Activated CD8-positive, alpha-beta T cell treated with anti-CD3 and anti-CD28 coated beads, Interleukin-2, amount 10 ng/mL, durations not matched to agents 7 days and 5 days (primary cell): ENCODE measurements at regions not wholly inside any gene's neighbourhood (a gene's known extent, or its start where the extent isn't known, plus 50 kb on each side); places are given as distances from the start of the nearest gene placed in this dataset.

Experiments used
- ATAC-seq: fragments of 150-1000 bp; cut with Tn5 transposase; one replicate; pipeline ENCODE4 v1.10.0; 2021; ENCODE audit warnings: moderate library complexity
- CTCF ChIA-PET: fragments of 350-600 bp; sonication (Branson Sonifier 250); formaldehyde crosslinking; loops from one replicate; lab custom pipeline; 2021; ENCODE audit warnings: antibody characterized with exemption; lab: Charles Lee
- POLR2A ChIA-PET: fragments of 350-600 bp; sonication (Branson Sonifier 250); formaldehyde crosslinking; loops from one replicate; lab custom pipeline; 2021; ENCODE audit warnings: antibody characterized with exemption; lab: Charles Lee
- DNase-seq: peaks from one replicate; pipeline ENCODE4 v3.0.0-alpha.2; 2020
- H3K27ac Mint-ChIP-seq: one replicate; pipeline ENCODE4 v1.8.0; 2021; ENCODE audit warnings: mild to moderate bottlenecking, mixed read lengths
- H3K27me3 Mint-ChIP-seq: one replicate; pipeline ENCODE4 v1.8.0; 2021; ENCODE audit warnings: low read depth, mixed read lengths
- H3K36me3 Mint-ChIP-seq: one replicate; pipeline ENCODE4 v1.8.0; 2021; ENCODE audit warnings: low read depth, mixed read lengths
- H3K4me1 Mint-ChIP-seq: one replicate; pipeline ENCODE4 v1.8.0; 2021; ENCODE audit warnings: low read depth, mixed read lengths
- H3K4me3 Mint-ChIP-seq: one replicate; pipeline ENCODE4 v1.8.0; 2021; ENCODE audit warnings: mild to moderate bottlenecking, mixed read lengths
- H3K9me3 Mint-ChIP-seq: one replicate; pipeline ENCODE4 v1.8.0; 2022; ENCODE audit warnings: mixed read lengths; ENCODE audit not compliant: insufficient read depth

- H3K27me3 Mint-ChIP-seq = peaks cover 8% of the 10 kb centered on the region
- ChIA-PET POLR2A (no interaction called here), CTCF (no interaction called here)
- no peak for DNase-seq
- H3K27ac Mint-ChIP-seq = no peak overlapping the region
- H3K9me3 Mint-ChIP-seq = peaks cover 6% of the 10 kb centered on the region
- H3K36me3 Mint-ChIP-seq = no peaks in the 10 kb centered on the region
- H3K4me1 Mint-ChIP-seq = no peaks in the 10 kb centered on the region
- ATAC-seq = no peak
- H3K4me3 Mint-ChIP-seq = no peak overlapping the region
Observed at GRCh38 chr18:50444539-50444938, 69.7 kb downstream of the SKA1 start.

- Mint-ChIP-seq H3K27ac (no peak overlapping the region), H3K9me3 (peaks cover 6% of the 10 kb centered on the region), H3K36me3 (no peaks in the 10 kb centered on the region), H3K4me3 (no peak overlapping the region), H3K4me1 (no peaks in the 10 kb centered on the region), H3K27me3 (peaks cover 8% of the 10 kb centered on the region)
- ATAC-seq = no peak
- no peak for DNase-seq
- CTCF ChIA-PET = no interaction called here
- POLR2A ChIA-PET = no interaction called here
Observed at GRCh38 chr18:50446629-50447028, 71.8 kb downstream of the SKA1 start.

GRCh38 chr18:50447102-50447741 is 72.4 kb downstream of the SKA1 start:
- H3K4me3 Mint-ChIP-seq = no peak overlapping the region
- peaks cover 6% of the 10 kb centered on the region for H3K27me3 Mint-ChIP-seq
- POLR2A ChIA-PET = no interaction called here
- ATAC-seq (no peak), DNase-seq (no peak)
- CTCF ChIA-PET = no interaction called here
- H3K36me3 Mint-ChIP-seq = no peaks in the 10 kb centered on the region
- no peak overlapping the region for H3K27ac Mint-ChIP-seq
- no peaks in the 10 kb centered on the region for H3K4me1 Mint-ChIP-seq
- peaks cover 6% of the 10 kb centered on the region for H3K9me3 Mint-ChIP-seq

- CTCF ChIA-PET = no interaction called here
- H3K9me3 Mint-ChIP-seq = peaks cover 6% of the 10 kb centered on the region
- no peak overlapping the region for H3K4me3 Mint-ChIP-seq
- peaks cover 3% of the 10 kb centered on the region for H3K27me3 Mint-ChIP-seq
- no peaks in the 10 kb centered on the region for H3K4me1 Mint-ChIP-seq
- ATAC-seq (no peak), DNase-seq (no peak)
- H3K36me3 Mint-ChIP-seq = no peaks in the 10 kb centered on the region
- H3K27ac Mint-ChIP-seq = no peak overlapping the region
- POLR2A ChIA-PET = no interaction called here
Observed at GRCh38 chr18:50447952-50448351, 73.1 kb downstream of the SKA1 start.

GRCh38 chr18:50451100-50451842 is 76.4 kb downstream of the SKA1 start:
- Mint-ChIP-seq H3K9me3 (no peaks in the 10 kb centered on the region), H3K27me3 (peaks cover 3% of the 10 kb centered on the region), H3K36me3 (no peaks in the 10 kb centered on the region), H3K4me3 (no peak overlapping the region), H3K27ac (no peak overlapping the region), H3K4me1 (no peaks in the 10 kb centered on the region)
- ChIA-PET POLR2A (no interaction called here), CTCF (interaction anchor here (1.1 kb wide), 1 partner anchor 23 kb away, joined by 3 read pairs; no protein-coding TSS in a partner anchor)
- DNase-seq = no peak
- no peak for ATAC-seq

- CTCF ChIA-PET = no interaction called here
- Mint-ChIP-seq H3K4me1 (no peaks in the 10 kb centered on the region), H3K27ac (no peak overlapping the region), H3K36me3 (no peaks in the 10 kb centered on the region), H3K27me3 (no peaks in the 10 kb centered on the region), H3K9me3 (no peaks in the 10 kb centered on the region), H3K4me3 (no peak overlapping the region)
- POLR2A ChIA-PET = no interaction called here
- no peak for ATAC-seq
- no peak for DNase-seq
Observed at GRCh38 chr18:50453014-50453680, 78.3 kb downstream of the SKA1 start.

- H3K9me3 Mint-ChIP-seq = no peaks in the 10 kb centered on the region
- DNase-seq (no peak), ATAC-seq (no peak)
- CTCF ChIA-PET = no interaction called here
- H3K36me3 Mint-ChIP-seq = no peaks in the 10 kb centered on the region
- no peaks in the 10 kb centered on the region for H3K27me3 Mint-ChIP-seq
- POLR2A ChIA-PET = no interaction called here
- no peak overlapping the region for H3K27ac Mint-ChIP-seq
- no peaks in the 10 kb centered on the region for H3K4me1 Mint-ChIP-seq
- H3K4me3 Mint-ChIP-seq = no peak overlapping the region
Observed at GRCh38 chr18:50453732-50454131, 78.9 kb downstream of the SKA1 start.

- CTCF ChIA-PET = no interaction called here
- no peak for DNase-seq
- Mint-ChIP-seq H3K36me3 (no peaks in the 10 kb centered on the region), H3K9me3 (no peaks in the 10 kb centered on the region), H3K4me3 (no peak overlapping the region), H3K27me3 (peaks cover 2% of the 10 kb centered on the region), H3K27ac (no peak overlapping the region), H3K4me1 (no peaks in the 10 kb centered on the region)
- no peak for ATAC-seq
- POLR2A ChIA-PET = no interaction called here
Observed at GRCh38 chr18:50454387-50454988, 79.6 kb downstream of the SKA1 start.

GRCh38 chr18:50456285-50456684 is 81.4 kb downstream of the SKA1 start:
- DNase-seq (no peak), ATAC-seq (no peak)
- Mint-ChIP-seq H3K27ac (no peak overlapping the region), H3K4me1 (no peaks in the 10 kb centered on the region), H3K4me3 (no peak overlapping the region), H3K27me3 (peaks cover 2% of the 10 kb centered on the region), H3K9me3 (no peaks in the 10 kb centered on the region), H3K36me3 (no peaks in the 10 kb centered on the region)
- CTCF ChIA-PET = no interaction called here
- POLR2A ChIA-PET = no interaction called here

GRCh38 chr18:50457639-50458038 is 82.8 kb downstream of the SKA1 start:
- Mint-ChIP-seq H3K4me3 (no peak overlapping the region), H3K4me1 (no peaks in the 10 kb centered on the region), H3K27ac (no peak overlapping the region), H3K27me3 (peaks cover 7% of the 10 kb centered on the region), H3K36me3 (no peaks in the 10 kb centered on the region), H3K9me3 (no peaks in the 10 kb centered on the region)
- no peak for ATAC-seq
- ChIA-PET POLR2A (no interaction called here), CTCF (no interaction called here)
- DNase-seq = no peak

GRCh38 chr18:50458366-50458765 is 83.5 kb downstream of the SKA1 start:
- H3K4me1 Mint-ChIP-seq = no peaks in the 10 kb centered on the region
- H3K27me3 Mint-ChIP-seq = peaks cover 7% of the 10 kb centered on the region
- no peaks in the 10 kb centered on the region for H3K9me3 Mint-ChIP-seq
- ATAC-seq (no peak), DNase-seq (no peak)
- ChIA-PET POLR2A (no interaction called here), CTCF (no interaction called here)
- no peaks in the 10 kb centered on the region for H3K36me3 Mint-ChIP-seq
- no peak overlapping the region for H3K27ac Mint-ChIP-seq
- no peak overlapping the region for H3K4me3 Mint-ChIP-seq

- H3K27me3 Mint-ChIP-seq = peaks cover 7% of the 10 kb centered on the region
- no peaks in the 10 kb centered on the region for H3K4me1 Mint-ChIP-seq
- POLR2A ChIA-PET = no interaction called here
- no peaks in the 10 kb centered on the region for H3K9me3 Mint-ChIP-seq
- DNase-seq = no peak
- H3K27ac Mint-ChIP-seq = no peak overlapping the region
- no peak overlapping the region for H3K4me3 Mint-ChIP-seq
- CTCF ChIA-PET = no interaction called here
- no peak for ATAC-seq
- no peaks in the 10 kb centered on the region for H3K36me3 Mint-ChIP-seq
Observed at GRCh38 chr18:50458796-50459195, 84.0 kb downstream of the SKA1 start.
